Choroid plexus epithelial cell (primary cell): ENCODE measurements at regions not wholly inside any gene's neighbourhood (a gene's known extent, or its start where the extent isn't known, plus 50 kb on each side); places are given as distances from the start of the nearest gene placed in this dataset.
A peak's percentile ranks its signal among the peaks of the same experiment; 100 is the strongest.

Experiments used
- DNase-seq: peaks from one replicate; pipeline ENCODE4 v3.0.0-alpha.2; 2010; ENCODE audit warnings: low read depth
- H3K4me3 ChIP-seq: 2 replicates; pipeline ENCODE4 v1.5.1; 2011; ENCODE audit warnings: low read depth, mild to moderate bottlenecking, control low read depth, low read length, moderate library complexity
- CTCF ChIP-seq: conservative IDR thresholded peaks from 2 replicates; pipeline ENCODE4 v1.5.1; 2011; ENCODE audit warnings: low read depth, mild to moderate bottlenecking, control low read depth, inconsistent platforms, low read length, moderate library complexity

GRCh38 chr6:4446982-4447381 lies 311.6 kb upstream of the ECI2 start:
- DNase-seq: peak; percentile 92
- no peak for TF ChIP-seq CTCF

GRCh38 chr6:4441981-4442434 lies 306.6 kb upstream of the ECI2 start:
- TF ChIP-seq CTCF: no peak
- no peak overlapping the region for H3K4me3 ChIP-seq
- peak; percentile 75 for DNase-seq

More at GRCh38 chr6:4446982-4447381, 311.6 kb upstream of the ECI2 start:
- no peak overlapping the region for H3K4me3 ChIP-seq

- DNase-seq: no peak
- no peak for TF ChIP-seq CTCF
- no peak overlapping the region for H3K4me3 ChIP-seq
These were observed 303.8 kb upstream of the ECI2 start for GRCh38 chr6:4439159-4439558.

GRCh38 chr6:4437342-4437741 lies 302.0 kb upstream of the ECI2 start:
- no peak overlapping the region for H3K4me3 ChIP-seq
- DNase-seq: no peak
- no peak for TF ChIP-seq CTCF

- DNase-seq: no peak
- H3K4me3 ChIP-seq: no peak overlapping the region
- no peak for TF ChIP-seq CTCF
These were observed 300.6 kb upstream of the ECI2 start for GRCh38 chr6:4435981-4436445.

GRCh38 chr6:4434655-4435054 lies 299.3 kb upstream of the ECI2 start:
- no peak for DNase-seq
- TF ChIP-seq CTCF: no peak
- no peak overlapping the region for H3K4me3 ChIP-seq

GRCh38 chr6:4433199-4433598 lies 297.8 kb upstream of the ECI2 start:
- H3K4me3 ChIP-seq: no peak overlapping the region
- no peak for DNase-seq
- TF ChIP-seq CTCF: no peak
